ENCODE measurements at regions not wholly inside any gene's neighbourhood (a gene's known extent, or its start where the extent isn't known, plus 50 kb on each side); places are given as distances from the start of the nearest gene placed in this dataset.

GRCh38 chr2:21539685-21540084 is 415.9 kb downstream of the TDRD15 start:
- in situ Hi-C loops (cut with HindIII; ENCODE audit: low sequenced_read_pairs): no loop called here
- DNase-seq (ENCODE audit: low spot score): no peak

GRCh38 chr2:21543630-21544029 is 419.9 kb downstream of the TDRD15 start:
- in situ Hi-C loops (cut with HindIII; ENCODE audit: low sequenced_read_pairs): no loop called here
- DNase-seq (ENCODE audit: low spot score): no peak

DNA sequence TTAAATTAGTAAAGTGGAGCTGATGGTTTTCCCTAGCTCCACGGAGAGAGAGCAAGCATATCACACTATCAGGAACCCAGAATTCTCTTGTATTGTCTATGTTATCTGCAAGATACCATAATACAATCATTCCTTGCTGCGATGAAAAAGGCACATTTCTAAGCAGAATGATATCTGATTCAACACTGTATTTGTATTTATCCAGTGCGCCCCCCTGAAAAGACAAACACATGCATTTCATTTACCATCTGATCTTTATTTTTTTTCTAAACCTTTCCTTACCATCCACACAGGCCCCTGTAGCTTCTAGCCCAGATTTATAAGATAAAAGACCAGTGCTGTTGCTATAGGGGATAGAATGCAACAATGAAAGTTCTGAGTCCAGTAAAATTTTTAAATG is 420.6 kb downstream of the TDRD15 start:
- DNase-seq (ENCODE audit: low spot score): no peak
- in situ Hi-C loops (cut with HindIII; ENCODE audit: low sequenced_read_pairs): no loop called here

DNA sequence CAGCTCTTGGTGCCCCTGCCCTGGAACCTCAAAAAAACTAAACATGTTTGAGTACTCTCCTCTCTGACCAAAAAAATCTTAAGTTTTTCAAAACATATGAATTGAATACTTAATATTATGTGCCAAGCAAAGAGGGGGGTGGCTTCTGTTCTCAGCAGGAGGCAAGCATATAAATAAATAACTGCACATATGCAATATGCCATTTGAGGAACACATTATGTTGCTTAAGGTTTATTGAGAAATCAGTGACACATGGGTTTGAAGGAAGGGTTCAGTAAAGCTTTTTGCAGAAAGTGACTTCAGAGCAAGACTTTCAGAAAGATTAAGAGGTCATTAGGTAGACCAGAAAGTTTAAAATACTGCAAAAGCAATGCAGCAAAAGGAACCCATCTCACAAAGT is 429.2 kb downstream of the TDRD15 start:
- in situ Hi-C loops (cut with HindIII; ENCODE audit: low sequenced_read_pairs): no loop called here
- DNase-seq (ENCODE audit: low spot score): no peak

- in situ Hi-C loops (cut with HindIII; ENCODE audit: low sequenced_read_pairs): no loop called here
- no peak for DNase-seq (ENCODE audit: low spot score)
Measured at GRCh38 chr2:21559351-21559750, 435.6 kb downstream of the TDRD15 start.

DNA sequence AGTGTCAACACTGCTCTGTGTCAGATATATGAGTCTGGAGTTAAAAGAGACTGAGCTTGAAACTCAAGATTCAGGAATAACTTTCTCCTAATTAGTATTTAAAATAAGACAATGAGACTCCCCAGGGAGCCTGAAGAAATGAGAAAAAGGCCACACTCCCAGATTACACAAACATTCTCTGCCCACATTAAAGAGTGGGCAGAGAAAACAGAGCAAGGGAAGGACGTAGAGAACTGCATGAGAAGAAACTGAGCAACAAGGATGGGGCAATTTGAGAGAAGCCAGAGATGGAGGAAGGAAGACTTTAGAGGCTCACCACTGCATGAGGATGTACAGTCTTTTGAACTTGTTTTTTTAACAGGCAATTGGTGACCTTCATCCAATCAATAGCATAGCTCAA is 438.2 kb downstream of the TDRD15 start:
- no peak for DNase-seq (ENCODE audit: low spot score)
- in situ Hi-C loops (cut with HindIII; ENCODE audit: low sequenced_read_pairs): no loop called here

DNA sequence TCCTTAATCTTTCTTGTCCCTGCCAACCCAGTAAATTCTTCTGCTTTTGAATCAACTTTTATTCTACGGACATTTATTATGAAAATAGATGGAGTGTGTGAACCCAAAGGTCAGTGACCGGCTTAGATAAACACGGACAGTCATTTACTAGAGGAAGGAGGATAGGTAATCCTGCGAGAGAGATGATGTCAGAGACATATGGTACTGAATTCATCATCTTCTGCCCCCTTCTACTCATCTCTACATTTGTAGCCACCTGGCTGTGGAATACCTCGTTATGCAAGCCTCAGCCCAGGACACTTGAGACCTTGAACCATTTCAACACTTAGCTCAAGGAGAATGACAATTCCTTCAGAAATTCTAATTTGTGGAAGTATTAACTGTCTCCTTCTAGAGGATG is 443.6 kb downstream of the TDRD15 start:
- no peak for DNase-seq (ENCODE audit: low spot score)
- in situ Hi-C loops (cut with HindIII; ENCODE audit: low sequenced_read_pairs): no loop called here

- in situ Hi-C loops (cut with HindIII; ENCODE audit: low sequenced_read_pairs): no loop called here
Measured at GRCh38 chr2:21571686-21572085, 447.9 kb downstream of the TDRD15 start.

DNA sequence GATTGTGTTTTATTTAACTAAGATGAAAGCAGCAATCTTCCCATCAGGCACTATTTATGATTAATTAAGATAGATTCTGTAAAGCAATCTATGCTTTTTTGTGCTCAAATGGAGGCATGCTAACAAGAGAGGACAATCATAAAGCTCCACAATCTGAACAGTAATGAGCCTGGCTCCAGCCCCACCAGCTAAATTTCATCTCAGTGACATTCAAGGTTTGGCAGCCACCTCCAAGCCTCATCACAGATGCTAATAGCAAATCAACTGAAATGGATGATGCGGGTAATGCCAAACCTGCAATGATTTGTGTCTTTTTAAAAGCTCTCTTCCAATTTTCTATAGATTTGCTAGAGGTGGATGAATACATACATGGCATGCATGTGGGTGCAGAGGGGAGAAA is 456.6 kb downstream of the TDRD15 start:
- DNase-seq (ENCODE audit: low spot score): no peak
- in situ Hi-C loops (cut with HindIII; ENCODE audit: low sequenced_read_pairs): no loop called here

More at GRCh38 chr2:21571686-21572085, 447.9 kb downstream of the TDRD15 start:
- DNase-seq (ENCODE audit: low spot score): no peak

DNA sequence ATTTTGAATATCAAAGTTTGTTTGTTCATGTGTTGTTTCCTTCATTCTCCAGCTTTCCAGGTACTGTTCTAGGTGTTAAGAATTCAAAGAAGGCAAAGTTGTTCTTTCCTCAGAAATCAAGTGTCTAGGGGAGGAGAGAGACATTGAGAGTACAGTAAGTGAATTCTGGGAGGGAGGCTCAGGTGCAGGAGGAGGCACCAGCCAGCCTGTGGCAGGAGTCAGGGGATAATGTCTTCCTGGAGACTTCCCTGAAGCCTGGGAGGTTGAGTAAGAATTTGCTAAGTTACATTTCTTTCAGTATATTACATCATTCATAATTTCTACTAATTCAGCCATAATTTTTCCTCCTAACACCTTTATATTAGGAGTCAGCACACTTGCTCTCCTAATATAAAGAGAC is 462.1 kb downstream of the TDRD15 start:
- in situ Hi-C loops (cut with HindIII; ENCODE audit: low sequenced_read_pairs): no loop called here

GRCh38 chr2:21590026-21590690 is 466.4 kb downstream of the TDRD15 start:
- peak; percentile 6 for DNase-seq (ENCODE audit: low spot score)
- in situ Hi-C loops (cut with HindIII; ENCODE audit: low sequenced_read_pairs): no loop called here

More for the DNA sequence above, 462.1 kb downstream of the TDRD15 start:
- no peak for DNase-seq (ENCODE audit: low spot score)

GRCh38 chr2:21591926-21592325 is 468.2 kb downstream of the TDRD15 start:
- in situ Hi-C loops (cut with HindIII; ENCODE audit: low sequenced_read_pairs): no loop called here
- DNase-seq (ENCODE audit: low spot score): no peak

GRCh38 chr2:21599417-21599816 is 475.6 kb downstream of the TDRD15 start:
- DNase-seq (ENCODE audit: low spot score): no peak
- in situ Hi-C loops (cut with HindIII; ENCODE audit: low sequenced_read_pairs): no loop called here

DNA sequence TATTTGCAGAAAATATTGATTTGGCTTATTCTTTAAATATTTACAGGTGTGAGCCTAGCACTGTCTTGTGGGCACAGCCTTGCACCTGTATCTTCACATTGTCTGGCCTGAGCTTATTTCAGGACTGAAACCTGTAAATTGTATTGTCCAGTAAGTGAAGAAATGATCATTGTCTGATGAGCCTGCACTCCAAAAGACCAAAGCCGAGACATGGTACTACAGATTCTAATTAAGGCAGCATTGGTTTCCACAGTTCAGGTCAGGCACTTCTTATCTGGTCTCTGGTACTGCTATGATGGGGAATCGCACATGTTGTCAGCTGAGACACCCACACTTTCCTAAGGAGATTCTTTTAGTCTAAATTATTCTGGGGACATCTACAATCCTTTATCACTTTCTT is 479.0 kb downstream of the TDRD15 start:
- in situ Hi-C loops (cut with HindIII; ENCODE audit: low sequenced_read_pairs): no loop called here

GRCh38 chr2:21607572-21607971 is 483.8 kb downstream of the TDRD15 start:
- in situ Hi-C loops (cut with HindIII; ENCODE audit: low sequenced_read_pairs): no loop called here
- DNase-seq (ENCODE audit: low spot score): no peak

More for the DNA sequence above, 479.0 kb downstream of the TDRD15 start:
- DNase-seq (ENCODE audit: low spot score): no peak

- DNase-seq (ENCODE audit: low spot score): no peak
- in situ Hi-C loops (cut with HindIII; ENCODE audit: low sequenced_read_pairs): no loop called here
Measured at GRCh38 chr2:21610304-21610703, 486.5 kb downstream of the TDRD15 start.

DNA sequence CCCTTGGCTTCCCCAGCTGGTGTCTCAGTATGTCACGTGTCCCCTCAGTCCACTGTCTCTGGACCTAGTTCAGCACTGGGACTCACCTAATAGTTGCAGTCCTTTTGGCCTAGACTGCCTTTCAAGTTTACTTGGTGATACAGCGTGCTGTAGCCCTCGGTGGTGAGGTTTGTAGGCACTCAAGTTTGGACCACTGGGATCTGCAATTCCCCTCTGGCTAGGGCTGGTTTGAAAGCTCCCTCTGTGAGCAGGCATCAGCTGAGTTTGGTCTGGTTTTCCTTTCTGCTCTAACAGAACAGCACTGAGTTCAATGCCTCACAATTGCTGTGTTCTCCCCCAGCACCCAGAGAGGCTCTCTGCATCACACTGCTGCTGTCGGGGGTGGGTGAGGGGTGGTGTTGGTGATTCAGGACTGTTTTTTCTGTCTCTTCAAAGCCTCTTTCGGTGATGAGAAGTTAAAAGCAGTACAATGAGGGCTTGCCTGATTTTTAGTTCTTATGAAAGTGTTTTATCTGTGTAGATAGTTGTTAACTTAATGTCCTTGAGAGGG is 494.2 kb downstream of the TDRD15 start:
- DNase-seq (ENCODE audit: low spot score): no peak
- in situ Hi-C loops (cut with HindIII; ENCODE audit: low sequenced_read_pairs): no loop called here

GRCh38 chr2:21620771-21621170 is 497.0 kb downstream of the TDRD15 start:
- in situ Hi-C loops (cut with HindIII; ENCODE audit: low sequenced_read_pairs): no loop called here
- no peak for DNase-seq (ENCODE audit: low spot score)

DNA sequence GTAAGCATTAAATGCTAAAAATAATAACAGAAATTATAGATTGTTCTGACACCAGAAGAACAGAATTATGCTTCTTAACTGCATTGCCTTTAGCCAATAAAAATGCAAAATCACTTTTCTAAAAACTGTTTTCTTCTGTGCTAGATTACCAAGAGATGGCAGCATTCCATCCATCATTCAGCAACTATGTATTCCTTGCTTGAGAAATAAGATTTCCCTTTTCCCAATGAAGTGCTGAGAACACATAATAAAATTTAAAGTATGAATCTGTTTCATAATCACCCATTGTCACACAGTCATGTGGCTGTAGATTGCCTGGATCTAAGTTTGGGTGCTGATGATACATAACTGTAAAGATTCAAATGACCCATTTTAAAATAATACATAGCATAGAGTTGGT is 504.2 kb downstream of the TDRD15 start:
- in situ Hi-C loops (cut with HindIII; ENCODE audit: low sequenced_read_pairs): no loop called here
- no peak for DNase-seq (ENCODE audit: low spot score)

DNA sequence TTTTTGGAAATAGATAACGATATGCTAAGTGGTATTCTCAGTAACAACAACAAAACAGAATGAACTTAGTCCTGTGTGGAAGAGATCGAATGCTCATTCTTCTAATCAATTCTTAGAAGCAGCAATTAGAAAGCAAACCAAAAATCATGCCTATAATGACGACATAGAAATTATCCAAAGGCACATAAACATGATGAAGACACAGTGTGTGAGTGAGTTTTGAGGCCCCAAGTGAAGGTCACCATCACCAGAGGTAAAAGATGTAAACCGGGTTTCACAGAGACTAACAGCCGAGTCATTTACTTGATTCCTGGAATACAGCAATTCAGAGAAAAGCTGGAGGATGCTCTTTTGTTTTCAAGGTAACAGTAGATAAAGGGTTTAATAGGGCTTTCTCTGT is 509.2 kb downstream of the TDRD15 start:
- in situ Hi-C loops (cut with HindIII; ENCODE audit: low sequenced_read_pairs): no loop called here
- no peak for DNase-seq (ENCODE audit: low spot score)

DNA sequence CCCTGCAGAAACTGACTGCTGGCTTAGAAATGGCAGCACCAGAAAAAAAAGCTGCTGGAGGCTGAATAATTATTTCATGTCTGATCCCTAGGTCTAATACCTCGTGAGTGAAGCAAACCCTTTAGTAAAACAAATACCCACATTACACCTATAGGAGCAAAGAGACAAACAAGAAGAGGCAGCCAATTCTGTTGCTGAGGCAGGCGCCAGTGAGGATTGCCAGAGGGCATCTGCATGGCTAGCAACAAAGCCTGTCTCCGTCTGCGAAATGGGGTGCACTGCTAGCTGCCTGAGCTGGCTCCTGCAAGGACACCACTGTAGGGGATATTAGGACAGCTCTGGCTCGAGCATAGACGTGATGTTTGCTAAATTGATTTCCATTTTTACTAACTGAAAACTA is 509.7 kb downstream of the TDRD15 start:
- in situ Hi-C loops (cut with HindIII; ENCODE audit: low sequenced_read_pairs): no loop called here
- DNase-seq (ENCODE audit: low spot score): no peak
